H1 (cell line): ENCODE measurements at regions not wholly inside any gene's neighbourhood (a gene's known extent, or its start where the extent isn't known, plus 50 kb on each side); places are given as distances from the start of the nearest gene placed in this dataset.

ENCODE experiments used
- CBX8 ChIP-seq: fragments of 300-800, 300-1000 bp; sonication (generic); IDR thresholded peaks from 2 replicates; pipeline ENCODE4 v1.7.1; 2016; ENCODE audit warnings: low read depth, low read length, borderline replicate concordance
- JUN ChIP-seq: IDR thresholded peaks from 2 replicates; pipeline ENCODE4 v1.6.1; 2011; ENCODE audit warnings: low read depth, mild to moderate bottlenecking, improper control_type of control experiment, low read length
- RBBP5 ChIP-seq: IDR thresholded peaks from 2 replicates; pipeline ENCODE4 v1.7.1; 2012; ENCODE audit warnings: low read depth, mild to moderate bottlenecking, inconsistent platforms, low read length, moderate library complexity, borderline replicate concordance
- RFX5 ChIP-seq: IDR thresholded peaks from 2 replicates; pipeline ENCODE4 v1.6.1; 2011; ENCODE audit warnings: low read depth, low read length, improper control_type of control experiment, borderline replicate concordance
- YY1 ChIP-seq: IDR thresholded peaks from 2 replicates; pipeline ENCODE4 v1.6.1; 2011; ENCODE audit warnings: low read depth, mild to moderate bottlenecking, low read length

DNA sequence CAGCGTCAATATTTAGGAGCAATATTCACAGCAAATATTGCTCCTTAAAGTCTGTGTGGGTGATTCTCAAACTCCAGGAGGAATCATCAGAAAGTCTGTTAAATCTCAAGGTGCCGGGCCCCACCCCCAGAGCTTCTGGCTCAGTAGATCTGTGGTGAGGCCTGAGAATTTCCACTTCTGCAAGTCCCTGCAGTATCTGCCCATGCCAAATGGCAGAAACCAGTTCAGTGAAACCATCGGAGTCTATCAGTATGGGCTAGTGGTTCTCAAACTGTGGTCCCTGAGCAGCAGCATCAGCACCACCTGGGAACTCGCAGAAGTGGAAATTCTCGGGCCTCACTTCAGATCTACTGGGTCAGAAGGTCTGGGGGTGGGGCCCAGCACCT, 202.9 kb downstream of the SLC4A3 start (continued):
- TF ChIP-seq CBX8 (no peak), RFX5 (no peak), JUN (no peak), YY1 (no peak), RBBP5 (no peak)
